Kidney (tissue), 13 donors: ENCODE measurements at regions not wholly inside any gene's neighbourhood (a gene's known extent, or its start where the extent isn't known, plus 50 kb on each side); places are given as distances from the start of the nearest gene placed in this dataset.
"Not testable (repeated sequence)": the region's sequence is repeated elsewhere in the genome, so short reads cannot be mapped to it uniquely, and the experiment has no call there.

Experiments used
- DNase-seq, 5 donors: peaks; one replicate each; pipeline ENCODE4 v3.0.0-alpha.2; 2013 to 2020
- FAIRE-seq: peaks from 2 replicates; lab custom pipeline; 2012; peaks lifted over from hg19 to GRCh38; lab: Jason Lieb, UNC
- H3K27ac ChIP-seq, 2 donors: one replicate each; pipeline ENCODE4 v1.7.0; 2013; ENCODE audit warnings: low read depth in 2 of 2, low read length in 2 of 2, inconsistent platforms in 1 of 2
- H3K27me3 ChIP-seq: one replicate; pipeline ENCODE4 v1.7.1; 2013; ENCODE audit warnings: low read length, inconsistent platforms; ENCODE audit not compliant: control insufficient read depth, insufficient read depth
- H3K36me3 ChIP-seq, 3 donors: one replicate each; pipeline versions ENCODE4 v1.7.0 to v1.7.1; 2013; ENCODE audit warnings: low read length in 3 of 3, control low read depth in 1 of 3, inconsistent platforms in 1 of 3; ENCODE audit not compliant: insufficient read depth in 3 of 3, control insufficient read depth in 2 of 3
- H3K4me1 ChIP-seq, 3 donors: one replicate each; pipeline versions ENCODE4 v1.7.0 to v1.7.1; 2013; ENCODE audit warnings: low read length in 3 of 3, inconsistent platforms in 1 of 3, low read depth in 1 of 3; ENCODE audit not compliant: control insufficient read depth in 2 of 3, insufficient read depth in 2 of 3
- H3K4me3 ChIP-seq, 3 donors: one replicate each; pipeline versions ENCODE4 v1.7.0 to v1.8.1; 2013; ENCODE audit warnings: low read length in 3 of 3, control low read depth in 1 of 3, inconsistent platforms in 1 of 3
- H3K9ac ChIP-seq, 3 donors: one replicate each; pipeline versions ENCODE4 v1.7.0 to v1.7.1; 2013; ENCODE audit warnings: low read length in 3 of 3, control low read depth in 1 of 3, inconsistent platforms in 1 of 3
- H3K9me3 ChIP-seq, 3 donors: one replicate each; pipeline versions ENCODE4 v1.7.0 to v1.7.1; 2013; ENCODE audit warnings: low read length in 3 of 3, control low read depth in 1 of 3, inconsistent platforms in 1 of 3; ENCODE audit not compliant: control insufficient read depth in 2 of 3, insufficient read depth in 1 of 3
- CTCF ChIP-seq: IDR thresholded peaks from 3 replicates; pipeline ENCODE4 v1.5.1; 2012; ENCODE audit warnings: mild to moderate bottlenecking, moderate library complexity, borderline replicate concordance; ENCODE audit not compliant: insufficient read depth; ENCODE audit errors: extremely low read depth
- intact Hi-C: fragments of 100-400 bp; cut with DNase I; formaldehyde crosslinking; loops from one replicate; pipeline ENCODE4 v1.11.1; 2022
- donor health status: control.
- donor health status: control.
- donor health status: control.
- donor health status: control.
- donor health status: control.
- donor health status: DM: yes; HTN: yes; CAD: no.
- donor health status: Normal renal cell carcinoma (clear cell type).

GRCh38 chr7:56697058-56697457, 435.2 kb downstream of the ZNF479 start:
- FAIRE-seq, intact Hi-C loops: not testable (repeated sequence)

GRCh38 chr7:56686276-56686859, 445.9 kb downstream of the ZNF479 start:
- no peak for TF ChIP-seq CTCF
- no peak for FAIRE-seq
- intact Hi-C loops = no loop called here

More at GRCh38 chr7:56697058-56697457, 435.2 kb downstream of the ZNF479 start:
- not testable (repeated sequence) for H3K27me3 ChIP-seq, H3K36me3 ChIP-seq, H3K4me1 ChIP-seq, H3K9ac ChIP-seq, H3K27ac ChIP-seq, H3K4me3 ChIP-seq, DNase-seq, H3K9me3 ChIP-seq

GRCh38 chr7:56639173-56639746, 493.0 kb downstream of the ZNF479 start:
- peaks cover 0 to 43% (median 10%) of the 10 kb centered on the region in 3 donors for H3K9me3 ChIP-seq
- no peak for FAIRE-seq
- intact Hi-C loops = no loop called here

More at GRCh38 chr7:56686276-56686859, 445.9 kb downstream of the ZNF479 start:
- Histone ChIP-seq H3K4me1 (no peaks in the 10 kb centered on the region), H3K9ac (no peak overlapping the region), H3K4me3 (no peak overlapping the region), H3K27ac (no peak overlapping the region), H3K27me3 (no peaks in the 10 kb centered on the region), H3K36me3 (no peaks in the 10 kb centered on the region), H3K9me3 (peaks cover 1 to 22% (median 2%) of the 10 kb centered on the region in 3 donors)
- no peak for DNase-seq

More at GRCh38 chr7:56639173-56639746, 493.0 kb downstream of the ZNF479 start:
- no peak for DNase-seq
- H3K4me1 ChIP-seq = no peaks in the 10 kb centered on the region
- no peak overlapping the region for H3K9ac ChIP-seq
- no peak overlapping the region for H3K4me3 ChIP-seq
- no peaks in the 10 kb centered on the region for H3K27me3 ChIP-seq
- no peaks in the 10 kb centered on the region for H3K36me3 ChIP-seq
- TF ChIP-seq CTCF = no peak
- no peak overlapping the region for H3K27ac ChIP-seq
